ENCODE measurements at regions not wholly inside any gene's neighbourhood (a gene's known extent, or its start where the extent isn't known, plus 50 kb on each side); places are given as distances from the start of the nearest gene placed in this dataset.

- H3K27ac Mint-ChIP-seq = no peak overlapping the region
- H3K27me3 Mint-ChIP-seq = no peaks in the 10 kb centered on the region
- DNase-seq (ENCODE audit: extremely low spot score, unreplicated experiment) = no peak
- H3K4me1 Mint-ChIP-seq (ENCODE audit: unreplicated experiment) = peaks cover 46% of the 10 kb centered on the region
- TF ChIP-seq CTCF (conservative IDR thresholded peaks at IDR 0.05) = no peak
- H3K4me3 Mint-ChIP-seq = no peak overlapping the region
- H3K9me3 Mint-ChIP-seq = no peaks in the 10 kb centered on the region
- no peaks in the 10 kb centered on the region for H3K36me3 Mint-ChIP-seq
These were observed 73.9 kb upstream of the RGL1 start for GRCh38 chr1:183730886-183731573.

GRCh38 chr1:183730107-183730724 is 74.7 kb upstream of the RGL1 start:
- Mint-ChIP-seq H3K27me3 (no peaks in the 10 kb centered on the region), H3K9me3 (no peaks in the 10 kb centered on the region), H3K4me3 (no peak overlapping the region), H3K36me3 (no peaks in the 10 kb centered on the region), H3K4me1 (ENCODE audit: unreplicated experiment) (peaks cover 38% of the 10 kb centered on the region), H3K27ac (no peak overlapping the region)
- no peak for DNase-seq (ENCODE audit: extremely low spot score, unreplicated experiment)
- TF ChIP-seq CTCF (conservative IDR thresholded peaks at IDR 0.05) = no peak

GRCh38 chr1:183726825-183727224 is 73.7 kb upstream of the APOBEC4 start:
- Mint-ChIP-seq H3K4me1 (ENCODE audit: unreplicated experiment) (peaks cover 12% of the 10 kb centered on the region), H3K9me3 (no peaks in the 10 kb centered on the region), H3K4me3 (no peak overlapping the region), H3K27ac (no peak overlapping the region), H3K36me3 (no peaks in the 10 kb centered on the region), H3K27me3 (no peaks in the 10 kb centered on the region)
- no peak for DNase-seq (ENCODE audit: extremely low spot score, unreplicated experiment)
- no peak for TF ChIP-seq CTCF (conservative IDR thresholded peaks at IDR 0.05)

GRCh38 chr1:183724350-183725042 is 71.4 kb upstream of the APOBEC4 start:
- Mint-ChIP-seq H3K27ac (no peak overlapping the region), H3K4me3 (no peak overlapping the region), H3K36me3 (no peaks in the 10 kb centered on the region), H3K4me1 (ENCODE audit: unreplicated experiment) (no peaks in the 10 kb centered on the region), H3K27me3 (no peaks in the 10 kb centered on the region), H3K9me3 (no peaks in the 10 kb centered on the region)
- no peak for TF ChIP-seq CTCF (conservative IDR thresholded peaks at IDR 0.05)
- no peak for DNase-seq (ENCODE audit: extremely low spot score, unreplicated experiment)

- Mint-ChIP-seq H3K27ac (no peak overlapping the region), H3K9me3 (no peaks in the 10 kb centered on the region)
- no peak for TF ChIP-seq CTCF (conservative IDR thresholded peaks at IDR 0.05)
These were observed 70.5 kb upstream of the APOBEC4 start for GRCh38 chr1:183723571-183723970.

More at GRCh38 chr1:183723571-183723970, 70.5 kb upstream of the APOBEC4 start:
- H3K27me3 Mint-ChIP-seq = no peaks in the 10 kb centered on the region
- no peaks in the 10 kb centered on the region for H3K4me1 Mint-ChIP-seq (ENCODE audit: unreplicated experiment)
- H3K36me3 Mint-ChIP-seq = no peaks in the 10 kb centered on the region
- no peak overlapping the region for H3K4me3 Mint-ChIP-seq
- no peak for DNase-seq (ENCODE audit: extremely low spot score, unreplicated experiment)
